ENCODE measurements at regions not wholly inside any gene's neighbourhood (a gene's known extent, or its start where the extent isn't known, plus 50 kb on each side); places are given as distances from the start of the nearest gene placed in this dataset.

GRCh38 chr1:95584315-95584714 is 350.3 kb downstream of the RWDD3 start:
- no peak for ATAC-seq
- no peak for DNase-seq
- H3K27me3 ChIP-seq, result no peaks in the 10 kb centered on the region
- in situ Hi-C loops (cut with MboI; ENCODE audit: low sequenced_read_pairs in 4 of 4) (no loop called here), intact Hi-C loops (cut with DNase I; ENCODE audit: low total_unique reads) (no loop called here)
- H3K27ac ChIP-seq, result no peak overlapping the region
- H3K36me3 ChIP-seq, result no peaks in the 10 kb centered on the region
- no peak for TF ChIP-seq CTCF (IDR thresholded peaks at IDR 0.05 in 4 of 5, conservative IDR thresholded peaks at IDR 0.05 in 1 of 5)
- TF ChIP-seq POLR2A (IDR thresholded peaks at IDR 0.05), result no peak
- H3K4me3 ChIP-seq, result no peak overlapping the region
- H3K4me1 ChIP-seq, result no peaks in the 10 kb centered on the region
- no peaks in the 10 kb centered on the region for H3K9me3 ChIP-seq

- no peaks in the 10 kb centered on the region for H3K9me3 ChIP-seq
- H3K27ac ChIP-seq, result no peak overlapping the region
- TF ChIP-seq POLR2A (IDR thresholded peaks at IDR 0.05), result no peak
- no peak for TF ChIP-seq CTCF (IDR thresholded peaks at IDR 0.05 in 4 of 5, conservative IDR thresholded peaks at IDR 0.05 in 1 of 5)
- no peaks in the 10 kb centered on the region for H3K4me1 ChIP-seq
- H3K4me3 ChIP-seq, result no peak overlapping the region
- intact Hi-C loops (cut with DNase I; ENCODE audit: low total_unique reads) (no loop called here), in situ Hi-C loops (cut with MboI; ENCODE audit: low sequenced_read_pairs in 4 of 4) (no loop called here)
- H3K36me3 ChIP-seq, result no peaks in the 10 kb centered on the region
- DNase-seq (no peak), ATAC-seq (no peak)
- H3K27me3 ChIP-seq, result no peaks in the 10 kb centered on the region
Measured at GRCh38 chr1:95604771-95605170, 370.8 kb downstream of the RWDD3 start.

- Histone ChIP-seq H3K36me3 (no peaks in the 10 kb centered on the region), H3K9me3 (no peaks in the 10 kb centered on the region), H3K27ac (no peak overlapping the region), H3K4me3 (no peak overlapping the region), H3K4me1 (no peaks in the 10 kb centered on the region), H3K27me3 (no peaks in the 10 kb centered on the region)
- intact Hi-C loops (cut with DNase I; ENCODE audit: low total_unique reads), result no loop called here
- DNase-seq (no peak), ATAC-seq (no peak)
- no peak for TF ChIP-seq CTCF (IDR thresholded peaks at IDR 0.05 in 4 of 5, conservative IDR thresholded peaks at IDR 0.05 in 1 of 5)
- no peak for TF ChIP-seq POLR2A (IDR thresholded peaks at IDR 0.05)
- in situ Hi-C loops (cut with MboI; ENCODE audit: low sequenced_read_pairs in 4 of 4), result no loop called here
Measured at GRCh38 chr1:95614197-95614596, 380.2 kb downstream of the RWDD3 start.

GRCh38 chr1:95615421-95615820 is 381.4 kb downstream of the RWDD3 start:
- H3K27ac ChIP-seq, result no peak overlapping the region
- H3K9me3 ChIP-seq, result no peaks in the 10 kb centered on the region
- DNase-seq (no peak), ATAC-seq (no peak)
- intact Hi-C loops (cut with DNase I; ENCODE audit: low total_unique reads) (no loop called here), in situ Hi-C loops (cut with MboI; ENCODE audit: low sequenced_read_pairs in 4 of 4) (no loop called here)
- H3K36me3 ChIP-seq, result no peaks in the 10 kb centered on the region
- no peak overlapping the region for H3K4me3 ChIP-seq
- TF ChIP-seq POLR2A (IDR thresholded peaks at IDR 0.05), result no peak
- no peak for TF ChIP-seq CTCF (IDR thresholded peaks at IDR 0.05 in 4 of 5, conservative IDR thresholded peaks at IDR 0.05 in 1 of 5)
- H3K27me3 ChIP-seq, result no peaks in the 10 kb centered on the region
- H3K4me1 ChIP-seq, result no peaks in the 10 kb centered on the region

- H3K4me1 ChIP-seq, result no peaks in the 10 kb centered on the region
- no peak for TF ChIP-seq CTCF (IDR thresholded peaks at IDR 0.05 in 4 of 5, conservative IDR thresholded peaks at IDR 0.05 in 1 of 5)
- no peak for TF ChIP-seq POLR2A (IDR thresholded peaks at IDR 0.05)
- no peak for ATAC-seq
Measured at GRCh38 chr1:95620076-95620475, 386.1 kb downstream of the RWDD3 start.

More at GRCh38 chr1:95620076-95620475, 386.1 kb downstream of the RWDD3 start:
- no peaks in the 10 kb centered on the region for H3K27me3 ChIP-seq
- in situ Hi-C loops (cut with MboI; ENCODE audit: low sequenced_read_pairs in 4 of 4), result no loop called here
- no peak overlapping the region for H3K27ac ChIP-seq
- no peaks in the 10 kb centered on the region for H3K36me3 ChIP-seq
- no peak for DNase-seq
- intact Hi-C loops (cut with DNase I; ENCODE audit: low total_unique reads), result no loop called here
- no peaks in the 10 kb centered on the region for H3K9me3 ChIP-seq
- no peak overlapping the region for H3K4me3 ChIP-seq

All from gastrocnemius medialis (tissue), 4 donors.